B cell (primary cell): ENCODE measurements at regions not wholly inside any gene's neighbourhood (a gene's known extent, or its start where the extent isn't known, plus 50 kb on each side); places are given as distances from the start of the nearest gene placed in this dataset.

Source experiments
- ATAC-seq: fragments of 200-7000 bp; cut with Tn5 transposase; one replicate; pipeline ENCODE4 v1.10.0; 2021; ENCODE audit warnings: low read depth, mild to moderate bottlenecking, moderate number of reproducible peaks, moderate library complexity
- CTCF ChIA-PET: fragments of 350-600 bp; sonication (Branson Sonifier 250); formaldehyde crosslinking; loops from one replicate; lab custom pipeline; 2021; ENCODE audit warnings: antibody characterized with exemption, inconsistent platforms; lab: Charles Lee
- POLR2A ChIA-PET: fragments of 350-600 bp; sonication (Branson Sonifier 250); formaldehyde crosslinking; loops from one replicate; lab custom pipeline; 2021; ENCODE audit warnings: antibody characterized with exemption; lab: Charles Lee
- DNase-seq: peaks from one replicate; pipeline ENCODE4 v3.0.0; 2013
- H2AFZ ChIP-seq: 2 replicates; pipeline ENCODE4 v1.6.1; 2012; ENCODE audit warnings: mild to moderate bottlenecking, low read depth, low read length; ENCODE audit not compliant: insufficient read depth, poor library complexity, severe bottlenecking
- H3K27ac ChIP-seq, 2 donors: 1 replicate in 1 of 2; 2 replicates in 1 of 2; pipeline ENCODE4 v1.5.1; 2012 to 2013; ENCODE audit warnings: low read length in 2 of 2, mild to moderate bottlenecking in 2 of 2, moderate library complexity in 1 of 2
- H3K27me3 ChIP-seq, 4 experiments: fragments of 200-600 bp in 1 of 4; sonication (generic) in 1 of 4; replicated peaks in 1 of 4; 1 replicate in 2 of 4; 2 replicates in 2 of 4; pipeline versions ENCODE4 v1.6.1 to v1.7.0; 2013 to 2016; ENCODE audit warnings: low read length in 3 of 4, mild to moderate bottlenecking in 2 of 4, mixed read lengths in 1 of 4, moderate library complexity in 1 of 4; ENCODE audit not compliant: insufficient read depth in 4 of 4, control insufficient read depth in 3 of 4; ENCODE audit errors: control extremely low read depth in 1 of 4
- H3K36me3 ChIP-seq, 2 experiments: replicated peaks in 1 of 2; 1 replicate in 1 of 2; 2 replicates in 1 of 2; pipeline versions ENCODE4 v1.6.1 to v1.7.1; 2013; ENCODE audit warnings: low read length in 1 of 2; ENCODE audit not compliant: insufficient read depth in 2 of 2, control insufficient read depth in 1 of 2; ENCODE audit errors: control extremely low read depth in 1 of 2, extremely low read depth in 1 of 2
- H3K4me1 ChIP-seq, 2 donors: fragments of 200-600 bp in 1 of 2; sonication (generic) in 1 of 2; 1 replicate in 1 of 2; 2 replicates in 1 of 2; pipeline versions ENCODE4 v1.5.1 to v1.6.1; 2013 to 2017; ENCODE audit warnings: low read length in 2 of 2; ENCODE audit not compliant: control insufficient read depth in 2 of 2, insufficient read depth in 2 of 2
- H3K4me2 ChIP-seq: replicated peaks from 2 replicates; pipeline ENCODE3; 2012; ENCODE audit warnings: mild to moderate bottlenecking, low read depth, low read length; ENCODE audit not compliant: poor library complexity, severe bottlenecking
- H3K4me3 ChIP-seq, 5 experiments: fragments of 200-600 bp in 1 of 5; sonication (generic) in 1 of 5; 1 replicate in 3 of 5; 2 replicates in 2 of 5; pipeline versions ENCODE4 v1.5.1 to v1.7.0; 2011 to 2016; ENCODE audit warnings: low read length in 4 of 5, mild to moderate bottlenecking in 4 of 5, low read depth in 2 of 5, control low read depth in 1 of 5, moderate library complexity in 1 of 5; ENCODE audit not compliant: insufficient read depth in 1 of 5; ENCODE audit errors: control extremely low read depth in 1 of 5, extremely low read depth in 1 of 5
- H3K79me2 ChIP-seq: fragments of 200-600 bp; sonication (generic); one replicate; pipeline ENCODE4 v1.6.0; 2016; ENCODE audit warnings: low read length; ENCODE audit not compliant: control insufficient read depth, insufficient read depth
- H3K9ac ChIP-seq: fragments of 200-600 bp; sonication (generic); 2 replicates; pipeline ENCODE4 v1.6.1; 2017; ENCODE audit warnings: mild to moderate bottlenecking, low read length, moderate library complexity
- H3K9me3 ChIP-seq, 3 donors: one replicate each; pipeline versions ENCODE4 v1.6.1 to v1.7.1; 2013; ENCODE audit warnings: low read length in 2 of 3; ENCODE audit not compliant: control insufficient read depth in 2 of 3, insufficient read depth in 1 of 3; ENCODE audit errors: control extremely low read depth in 1 of 3
- H4K20me1 ChIP-seq: 2 replicates; pipeline ENCODE4 v1.6.0; 2012; ENCODE audit warnings: mild to moderate bottlenecking, low read length; ENCODE audit not compliant: insufficient read depth, control insufficient read depth, poor library complexity, severe bottlenecking
- H3K27ac Mint-ChIP-seq: one replicate; pipeline ENCODE4 v1.8.0; 2021; ENCODE audit warnings: mixed read lengths
- H3K27me3 Mint-ChIP-seq: one replicate; pipeline ENCODE4 v1.8.0; 2021; ENCODE audit warnings: mixed read lengths
- H3K4me1 Mint-ChIP-seq: one replicate; pipeline ENCODE4 v1.8.0; 2021; ENCODE audit warnings: mixed read lengths
- H3K4me3 Mint-ChIP-seq: one replicate; pipeline ENCODE4 v1.8.0; 2021; ENCODE audit warnings: mixed read lengths
- H3K9me3 Mint-ChIP-seq: one replicate; pipeline ENCODE4 v1.8.0; 2022; ENCODE audit warnings: mixed read lengths; ENCODE audit not compliant: insufficient read depth
- EZH2 ChIP-seq: IDR thresholded peaks from 2 replicates; pipeline ENCODE4 v1.6.1; 2012; ENCODE audit warnings: borderline replicate concordance, low read depth, mild to moderate bottlenecking, moderate library complexity, low read length; ENCODE audit not compliant: insufficient read depth, poor library complexity, severe bottlenecking
- WGBS: methylation state at CpG from one replicate; pipeline ENCODE4 v1.1.5; 2013; ENCODE audit warnings: missing lambda C conversion rate; ENCODE audit not compliant: insufficient coverage; 5-methylcytosine and 5-hydroxymethylcytosine counted together
- intact Hi-C: fragments of 100-400 bp; cut with micrococcal nuclease; formaldehyde crosslinking; loops from one replicate; pipeline ENCODE4 v1.10.0; 2022
- TF ChIP-seq, protein P1 (sequence below): fragments of 200-600 bp; IDR thresholded peaks from one replicate; pipeline ENCODE4 v1.8.0; 2022; ENCODE audit warnings: antibody characterized with exemption, mild to moderate bottlenecking

DNA sequence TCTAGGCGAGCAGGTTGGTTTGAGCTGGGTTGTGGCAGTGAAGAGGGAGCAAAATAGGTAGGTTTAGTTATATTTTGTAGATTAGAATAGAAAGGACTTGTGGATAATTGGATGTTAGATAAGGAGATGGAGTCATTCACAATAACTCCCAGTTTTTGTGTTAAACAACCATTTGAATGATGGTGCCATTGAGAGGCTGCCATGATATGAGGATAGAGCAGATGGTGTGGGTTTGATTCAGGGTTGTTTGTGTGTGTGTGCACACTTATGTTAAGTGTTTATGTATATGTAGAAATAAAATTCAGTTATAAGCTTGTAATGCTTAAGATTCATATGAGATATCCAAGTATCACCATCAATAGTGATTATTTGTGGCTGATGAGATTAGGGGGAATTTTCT lies 166.6 kb downstream of the NXPE2 start:
- Mint-ChIP-seq H3K27ac (no peak overlapping the region), H3K4me1 (no peaks in the 10 kb centered on the region), H3K4me3 (no peak overlapping the region), H3K27me3 (peaks cover 5% of the 10 kb centered on the region), H3K9me3 (no peaks in the 10 kb centered on the region)
- Histone ChIP-seq H3K36me3 (no peaks in the 10 kb centered on the region), H3K79me2 (no peaks in the 10 kb centered on the region), H3K9ac (no peak overlapping the region), H3K27me3 (no peaks in the 10 kb centered on the region), H3K9me3 (peaks cover 0 to 3% (median 0%) of the 10 kb centered on the region in 3 donors), H3K4me3 (no peak overlapping the region), H4K20me1 (no peaks in the 10 kb centered on the region), H2AFZ (no peak overlapping the region), H3K27ac (no peak overlapping the region), H3K4me1 (no peaks in the 10 kb centered on the region), H3K4me2 (no peak overlapping the region)
- CTCF ChIA-PET: no interaction called here
- intact Hi-C loops: no loop called here
- ATAC-seq (no peak), DNase-seq (no peak)
- 100% methylated on average over 1 of the region's 1 CpG for WGBS
- TF ChIP-seq, protein P1, sequence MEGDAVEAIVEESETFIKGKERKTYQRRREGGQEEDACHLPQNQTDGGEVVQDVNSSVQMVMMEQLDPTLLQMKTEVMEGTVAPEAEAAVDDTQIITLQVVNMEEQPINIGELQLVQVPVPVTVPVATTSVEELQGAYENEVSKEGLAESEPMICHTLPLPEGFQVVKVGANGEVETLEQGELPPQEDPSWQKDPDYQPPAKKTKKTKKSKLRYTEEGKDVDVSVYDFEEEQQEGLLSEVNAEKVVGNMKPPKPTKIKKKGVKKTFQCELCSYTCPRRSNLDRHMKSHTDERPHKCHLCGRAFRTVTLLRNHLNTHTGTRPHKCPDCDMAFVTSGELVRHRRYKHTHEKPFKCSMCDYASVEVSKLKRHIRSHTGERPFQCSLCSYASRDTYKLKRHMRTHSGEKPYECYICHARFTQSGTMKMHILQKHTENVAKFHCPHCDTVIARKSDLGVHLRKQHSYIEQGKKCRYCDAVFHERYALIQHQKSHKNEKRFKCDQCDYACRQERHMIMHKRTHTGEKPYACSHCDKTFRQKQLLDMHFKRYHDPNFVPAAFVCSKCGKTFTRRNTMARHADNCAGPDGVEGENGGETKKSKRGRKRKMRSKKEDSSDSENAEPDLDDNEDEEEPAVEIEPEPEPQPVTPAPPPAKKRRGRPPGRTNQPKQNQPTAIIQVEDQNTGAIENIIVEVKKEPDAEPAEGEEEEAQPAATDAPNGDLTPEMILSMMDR: no peak
- TF ChIP-seq EZH2: no peak
- POLR2A ChIA-PET: no interaction called here

DNA sequence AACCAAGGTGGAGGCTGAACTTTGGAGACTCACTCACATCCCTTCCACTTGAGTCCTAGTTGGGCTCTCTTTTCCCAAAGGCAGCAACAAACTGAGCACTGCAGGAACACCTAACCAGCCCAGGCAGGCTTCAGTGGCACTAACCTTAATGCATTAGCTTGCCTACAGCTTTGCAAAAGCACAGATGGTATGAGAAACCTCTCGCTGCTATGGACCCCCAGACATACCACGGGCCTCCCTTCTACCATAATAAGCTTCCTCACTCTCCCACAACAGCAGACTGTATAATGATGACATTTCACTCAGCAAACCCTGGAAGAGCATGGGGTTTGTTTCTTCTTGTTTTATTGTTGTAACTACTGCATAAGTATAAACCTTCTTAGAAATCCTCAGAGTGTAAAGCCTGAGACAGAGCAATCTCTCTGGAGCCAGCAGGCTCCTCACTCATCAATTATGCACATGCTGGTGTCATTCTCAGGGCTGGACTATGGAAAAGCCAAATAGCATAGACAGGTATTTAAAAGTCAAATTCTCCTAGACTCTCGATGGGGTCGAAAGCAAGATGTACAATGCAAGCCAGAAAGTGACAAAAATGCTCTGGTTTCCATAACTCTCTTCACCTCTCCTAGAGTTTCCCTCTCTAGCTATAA lies 167.6 kb downstream of the NXPE2 start:
- peaks cover 5% of the 10 kb centered on the region for H3K27me3 Mint-ChIP-seq
- Histone ChIP-seq H3K27me3 (no peaks in the 10 kb centered on the region), H3K4me3 (no peak overlapping the region), H3K36me3 (no peaks in the 10 kb centered on the region), H3K9ac (no peak overlapping the region), H3K4me1 (no peaks in the 10 kb centered on the region), H2AFZ (no peak overlapping the region), H3K79me2 (no peaks in the 10 kb centered on the region), H3K27ac (no peak overlapping the region), H3K4me2 (no peak overlapping the region), H4K20me1 (no peaks in the 10 kb centered on the region), H3K9me3 (peaks cover 0 to 3% (median 0%) of the 10 kb centered on the region in 3 donors)
- ChIA-PET CTCF (no interaction called here), POLR2A (no interaction called here)
- H3K9me3 Mint-ChIP-seq: no peaks in the 10 kb centered on the region
- no peak overlapping the region for H3K4me3 Mint-ChIP-seq
- WGBS: no CpG with 5 or more reads among the region's 4 CpGs
- TF ChIP-seq, protein P1: no peak
- no peak for TF ChIP-seq EZH2
- no peak overlapping the region for H3K27ac Mint-ChIP-seq
- no peaks in the 10 kb centered on the region for H3K4me1 Mint-ChIP-seq
- DNase-seq (no peak), ATAC-seq (no peak)
- intact Hi-C loops: no loop called here
